CD1c-positive myeloid dendritic cell (primary cell): ENCODE measurements at regions not wholly inside any gene's neighbourhood (a gene's known extent, or its start where the extent isn't known, plus 50 kb on each side); places are given as distances from the start of the nearest gene placed in this dataset.

Source experiments
- DNase-seq: peaks from one replicate; pipeline ENCODE4 v3.0.0-alpha.2; 2016; ENCODE audit errors: extremely low spot score

DNA sequence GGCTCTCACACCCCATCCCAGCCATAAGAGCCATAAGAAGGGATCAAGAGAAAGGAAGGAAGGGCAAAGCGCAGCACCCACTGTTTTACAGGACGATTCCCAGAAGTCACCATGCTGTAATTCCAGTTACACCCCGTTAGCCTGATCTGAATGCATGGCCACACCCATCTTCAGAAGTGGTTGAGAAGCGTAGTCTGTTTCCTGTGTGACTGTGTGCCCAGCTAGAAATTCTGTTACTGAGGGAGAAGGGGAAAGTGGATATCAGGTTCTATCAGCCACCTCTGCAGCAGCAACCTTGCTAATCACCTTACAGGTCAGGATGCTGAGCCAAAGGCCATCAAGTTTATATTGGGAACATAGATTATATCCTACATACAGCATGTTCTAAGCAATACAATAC lies 260.0 kb downstream of the ABHD5 start:
- DNase-seq: no peak

DNA sequence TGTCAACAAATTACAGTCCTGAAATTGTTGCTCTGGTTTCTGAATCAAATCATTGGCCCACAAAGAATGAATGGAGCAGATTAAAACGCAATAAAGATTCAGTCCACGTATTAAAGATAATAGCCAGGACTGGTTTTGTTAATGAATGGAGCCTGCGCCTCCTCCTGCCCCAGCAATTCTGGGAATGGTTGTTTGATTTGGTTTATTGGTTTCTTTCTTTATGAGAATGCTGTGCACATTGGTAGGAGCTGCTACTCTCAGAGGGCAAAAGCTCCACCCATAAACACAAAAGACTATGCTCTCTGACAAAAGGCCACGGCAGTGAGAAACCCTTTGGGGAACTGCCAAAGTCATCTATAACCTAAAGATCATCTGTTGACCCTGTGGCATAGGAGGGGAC lies 261.1 kb downstream of the ABHD5 start:
- DNase-seq: no peak

DNA sequence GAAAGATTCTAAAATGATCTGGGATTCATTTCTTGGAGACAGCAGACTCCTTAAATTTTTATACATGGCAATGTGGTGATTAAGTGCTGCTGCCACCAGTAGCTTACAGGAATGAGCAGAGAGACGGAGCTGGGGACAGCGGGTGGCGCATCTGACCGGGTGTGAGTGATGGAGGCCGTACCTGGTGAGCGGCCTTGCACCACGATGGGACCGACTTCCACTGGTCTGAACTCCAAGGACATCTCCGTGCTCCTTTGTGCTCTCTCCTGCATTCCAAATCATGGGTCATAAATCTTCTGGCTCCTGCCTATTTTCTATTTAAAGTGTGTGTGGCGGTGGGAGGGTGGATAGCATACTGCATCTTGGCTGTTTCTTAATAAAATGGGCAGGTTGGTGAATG lies 262.6 kb downstream of the ABHD5 start:
- DNase-seq: no peak

DNA sequence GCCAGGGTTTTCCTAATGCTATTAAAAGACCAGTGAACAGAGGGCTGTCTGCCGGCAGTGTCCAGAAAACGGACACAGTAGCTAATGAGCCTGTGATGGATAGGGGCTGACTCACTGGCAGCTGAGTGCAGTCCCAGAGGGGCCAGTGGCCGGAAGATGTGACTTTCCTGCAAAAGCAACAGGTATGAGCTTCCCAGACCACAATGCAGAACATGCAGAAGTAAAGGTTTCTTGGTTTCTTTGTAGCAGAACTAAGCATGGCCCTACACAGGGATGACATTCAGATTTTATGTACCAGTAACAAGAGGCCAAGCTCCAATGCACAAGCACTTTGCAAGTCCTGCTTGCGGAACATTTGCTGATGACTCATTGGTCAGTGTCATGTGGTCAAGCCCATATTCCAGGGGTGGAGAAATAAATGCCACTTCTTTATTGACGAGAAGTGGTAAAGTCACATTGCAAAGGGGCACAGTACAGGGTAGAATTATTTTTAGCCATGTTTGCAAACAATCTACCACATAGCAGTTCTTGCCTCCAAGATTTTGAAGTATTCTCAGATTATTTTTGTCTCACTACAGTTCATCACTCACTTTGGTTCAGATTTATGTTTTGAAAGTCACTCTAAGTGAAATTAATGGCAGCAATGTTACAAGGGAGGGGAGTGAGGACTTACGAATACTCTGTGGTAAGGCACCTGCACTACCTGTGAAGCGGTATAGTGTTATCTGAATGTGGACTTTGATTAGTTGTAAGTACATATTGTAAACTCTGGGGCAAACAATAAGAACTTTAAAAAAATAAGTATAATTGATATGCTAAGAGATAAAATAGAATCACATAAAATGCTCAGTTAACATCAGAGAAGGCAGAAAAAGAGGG lies 263.3 kb downstream of the ABHD5 start:
- DNase-seq: peak; percentile 31

DNA sequence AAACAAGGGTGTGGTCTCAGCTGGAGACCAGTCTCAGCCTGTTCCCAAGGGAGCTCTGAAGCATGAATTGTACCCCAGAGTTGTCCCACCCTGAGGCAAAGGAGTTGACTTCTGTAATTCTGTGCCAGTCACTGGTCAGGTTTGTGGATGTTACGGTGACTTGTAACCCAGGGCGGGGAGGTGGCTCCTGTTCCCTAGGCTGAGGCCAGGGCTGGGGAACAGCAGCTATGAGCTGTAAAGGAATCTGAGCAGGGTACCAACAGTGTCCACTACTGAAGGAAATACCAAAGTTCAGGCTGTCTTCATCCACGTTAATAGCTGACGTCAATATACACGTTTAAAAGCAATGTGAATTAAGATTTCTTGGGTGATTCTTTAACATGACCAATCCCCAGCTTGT lies 266.2 kb downstream of the ABHD5 start:
- DNase-seq: no peak

DNA sequence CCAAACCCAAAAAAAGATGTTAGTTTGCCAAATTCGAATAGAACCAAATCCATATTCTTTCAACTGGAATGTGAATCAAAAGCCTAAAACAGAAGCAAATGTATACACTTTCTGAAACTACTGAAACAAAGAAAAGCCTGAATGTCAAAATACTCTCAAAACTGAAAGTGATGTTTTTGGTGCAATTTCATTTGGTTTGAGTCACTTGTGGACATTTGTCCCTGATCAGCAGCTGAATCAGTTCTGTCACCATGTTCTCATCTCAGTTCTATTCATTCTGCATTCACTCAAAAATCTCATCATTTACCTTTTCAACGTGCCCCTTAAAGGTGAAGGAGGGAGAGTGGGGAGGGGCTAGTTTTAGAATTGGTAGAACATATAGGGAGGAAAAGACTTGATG lies 266.8 kb downstream of the ABHD5 start:
- no peak for DNase-seq

DNA sequence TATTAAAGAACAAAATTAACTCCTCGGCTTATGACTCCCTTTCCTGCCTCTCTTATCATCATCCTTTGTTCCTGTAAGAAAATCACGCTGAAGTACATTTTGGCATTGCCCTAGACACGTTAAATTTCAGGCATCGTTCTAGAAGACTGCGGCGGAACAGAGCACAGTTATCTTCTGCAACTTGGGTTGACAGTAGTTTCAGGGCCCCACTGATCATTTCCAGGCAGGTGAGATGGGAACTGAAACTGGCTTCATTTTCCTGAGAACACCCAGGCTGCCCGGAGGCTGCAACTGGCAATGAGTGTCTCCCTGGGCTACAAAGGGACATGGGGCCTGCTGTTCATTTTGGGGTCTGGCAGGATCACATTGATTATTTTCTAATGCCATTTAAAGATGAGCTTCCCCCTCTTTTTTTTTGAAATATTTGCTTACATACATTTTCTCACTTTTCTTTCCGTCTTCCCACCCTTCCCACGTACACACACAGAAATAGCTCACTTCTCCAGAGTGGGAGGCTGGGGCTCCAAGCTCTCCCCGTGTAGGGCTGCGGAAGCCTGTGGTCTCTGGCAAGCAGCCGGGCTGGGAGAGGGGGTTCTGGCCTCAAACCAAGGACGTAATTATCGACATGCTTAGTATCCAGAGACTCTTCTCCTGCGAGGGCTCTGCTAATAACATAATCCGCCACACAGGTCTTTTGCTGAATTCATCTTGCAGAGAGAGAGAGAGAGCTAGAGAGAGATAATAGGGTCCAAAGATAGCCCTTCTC lies 267.4 kb downstream of the ABHD5 start:
- no peak for DNase-seq

DNA sequence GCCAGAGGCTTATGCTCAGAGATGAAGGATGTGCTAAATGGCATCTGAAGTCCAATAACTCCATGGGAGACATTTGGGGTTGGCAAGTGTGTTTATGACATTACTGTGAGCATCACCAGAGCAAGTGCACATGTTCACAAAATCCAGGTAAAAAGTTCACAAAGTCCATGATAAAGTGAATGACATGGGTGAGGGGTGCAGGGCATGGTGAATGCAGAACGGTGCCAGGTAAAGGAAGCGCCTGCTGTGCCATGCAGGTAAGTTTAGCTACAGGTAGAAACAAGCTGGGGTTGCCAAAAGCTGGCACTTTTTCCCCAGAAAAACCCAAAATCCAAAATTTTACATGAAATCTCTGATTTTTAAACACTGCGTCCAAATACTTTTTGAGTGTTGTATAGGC lies 268.2 kb downstream of the ABHD5 start:
- no peak for DNase-seq

DNA sequence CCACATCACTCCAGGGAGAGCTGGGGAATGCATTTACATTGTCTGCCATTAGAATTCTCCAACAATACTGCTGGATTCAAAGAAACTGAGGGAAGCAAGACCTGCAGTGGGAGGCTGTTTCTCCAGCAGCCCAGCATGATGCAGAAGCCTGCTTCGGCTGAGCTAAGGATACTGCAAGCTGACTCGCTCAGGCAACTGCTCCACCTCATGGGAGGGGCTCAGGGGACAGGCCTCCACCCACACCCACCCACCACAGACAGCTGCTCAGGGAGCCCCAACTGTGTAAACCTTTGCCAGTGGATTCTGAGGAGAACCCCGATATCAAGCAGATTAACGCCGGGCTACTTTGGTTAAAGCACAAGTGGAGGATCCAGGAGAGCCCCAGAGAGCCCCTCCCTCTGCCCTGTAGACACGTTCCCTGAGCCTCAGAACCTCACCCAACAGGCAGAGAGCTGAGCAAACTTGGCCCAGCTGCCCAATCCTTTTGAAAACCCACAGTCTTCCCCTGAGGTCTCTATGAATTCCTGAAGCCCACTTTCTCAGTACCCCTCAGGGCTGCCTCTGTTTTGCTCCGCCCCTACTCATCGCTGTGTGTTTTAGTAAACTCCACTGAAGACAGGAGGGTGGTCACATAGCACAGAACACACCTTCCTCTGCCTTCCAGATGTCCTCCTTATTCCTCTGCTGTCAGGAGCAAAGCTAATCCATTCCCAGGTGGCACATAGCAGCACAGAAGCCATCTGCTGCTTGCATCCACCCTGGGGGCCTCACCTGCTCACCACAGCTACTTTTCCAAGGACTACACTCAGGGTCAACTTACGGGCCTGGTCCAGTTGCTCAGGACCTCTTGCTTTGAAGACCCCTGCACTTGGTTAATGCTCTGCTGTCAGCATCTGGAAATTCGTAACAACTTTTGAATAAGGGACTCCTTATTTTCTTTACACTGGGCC lies 269.0 kb downstream of the ABHD5 start:
- no peak for DNase-seq

DNA sequence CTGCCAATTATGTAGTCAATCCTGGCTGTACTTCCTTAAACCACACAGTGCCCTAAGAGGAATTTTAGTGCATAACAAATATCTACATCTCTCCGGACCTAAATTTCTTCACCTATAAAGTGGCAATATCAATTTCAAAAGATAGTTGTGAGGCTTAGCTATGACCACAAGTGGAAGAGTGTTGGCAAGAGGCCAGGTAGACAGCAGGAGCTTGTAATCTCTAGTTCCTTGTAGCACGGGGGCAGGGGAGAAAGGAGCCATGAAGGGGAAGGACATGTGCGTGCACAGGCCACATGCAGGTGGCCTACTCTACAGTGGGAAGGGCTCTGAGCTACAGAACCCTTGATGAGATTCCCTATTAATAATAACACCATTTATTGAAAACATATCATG lies 269.7 kb downstream of the ABHD5 start:
- no peak for DNase-seq

DNA sequence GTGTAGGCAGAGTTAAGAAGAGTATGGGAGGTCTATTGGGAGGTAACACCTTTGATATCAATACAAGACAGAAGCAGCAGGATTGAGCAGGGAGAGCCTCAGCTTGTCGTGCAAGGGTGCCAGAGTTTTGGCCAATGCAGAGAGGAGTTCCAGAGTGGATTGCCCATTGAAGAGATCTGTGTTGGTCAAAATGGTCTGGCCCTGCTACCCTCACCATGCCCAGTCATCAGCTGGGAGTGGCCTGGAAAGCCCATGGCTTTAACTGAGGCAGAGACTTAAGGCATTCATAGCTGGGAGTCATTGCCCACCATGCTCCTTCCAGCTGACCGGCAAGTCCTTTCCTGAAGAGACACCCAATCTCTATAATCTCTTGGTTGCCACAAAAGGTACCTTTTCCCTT lies 271.3 kb downstream of the ABHD5 start:
- no peak for DNase-seq

DNA sequence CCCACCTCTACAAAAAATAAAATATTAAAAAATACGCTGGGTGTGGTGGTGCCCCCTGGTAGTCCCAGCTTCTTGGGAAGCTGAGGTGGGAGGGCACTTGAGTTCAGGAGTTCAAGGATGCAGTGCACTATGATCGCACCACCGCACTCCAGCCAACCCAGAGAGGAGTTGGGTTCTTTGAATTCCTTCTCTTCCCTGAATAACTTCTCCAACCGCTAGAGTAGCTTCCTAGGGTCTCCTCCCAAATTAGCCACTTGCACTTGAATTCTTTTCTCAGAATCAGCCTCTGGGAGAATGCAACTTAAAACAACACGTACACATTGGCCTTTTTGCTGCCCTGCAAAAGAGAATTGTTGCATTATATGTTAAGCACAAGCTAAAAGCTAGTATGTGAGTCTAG lies 272.5 kb downstream of the ABHD5 start:
- DNase-seq: no peak

DNA sequence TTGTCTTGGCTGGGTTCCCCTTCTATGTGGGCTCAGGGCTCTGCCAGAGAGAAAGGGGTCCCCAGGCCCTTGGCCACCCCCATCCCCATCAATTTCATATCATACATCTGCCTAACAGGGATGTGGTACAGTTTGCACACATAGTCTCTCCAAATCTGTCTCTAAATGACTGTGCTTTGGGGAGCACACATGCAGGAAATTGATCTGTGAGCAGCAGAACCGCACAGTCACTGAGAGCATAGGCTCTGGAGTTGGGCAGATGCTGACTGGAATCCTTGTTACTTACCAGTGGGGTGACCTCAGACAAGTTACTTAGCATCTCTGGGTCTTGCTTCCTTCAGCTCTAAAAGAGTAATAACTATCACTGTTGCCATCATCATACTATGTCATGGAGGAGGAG lies 273.9 kb downstream of the ABHD5 start:
- DNase-seq: no peak

DNA sequence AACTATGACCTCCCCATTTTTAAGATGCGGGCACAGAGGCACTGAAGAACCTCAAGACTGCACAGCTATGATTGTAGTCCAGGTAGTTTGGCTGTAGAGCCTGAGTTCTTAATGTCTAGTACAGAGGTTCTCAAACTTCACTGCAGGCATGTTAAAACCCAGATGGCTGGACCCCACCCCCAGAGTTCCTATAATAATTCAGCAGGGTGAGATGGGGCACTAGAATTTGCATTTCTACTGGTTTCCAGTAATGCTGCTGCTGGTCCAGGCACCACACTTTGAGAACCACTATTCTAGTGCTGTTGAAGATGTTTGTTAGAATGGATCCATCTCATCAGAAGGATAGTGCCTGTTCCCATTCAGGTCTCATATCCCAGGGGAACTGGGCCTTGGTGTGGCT lies 274.9 kb downstream of the ABHD5 start:
- DNase-seq: no peak

DNA sequence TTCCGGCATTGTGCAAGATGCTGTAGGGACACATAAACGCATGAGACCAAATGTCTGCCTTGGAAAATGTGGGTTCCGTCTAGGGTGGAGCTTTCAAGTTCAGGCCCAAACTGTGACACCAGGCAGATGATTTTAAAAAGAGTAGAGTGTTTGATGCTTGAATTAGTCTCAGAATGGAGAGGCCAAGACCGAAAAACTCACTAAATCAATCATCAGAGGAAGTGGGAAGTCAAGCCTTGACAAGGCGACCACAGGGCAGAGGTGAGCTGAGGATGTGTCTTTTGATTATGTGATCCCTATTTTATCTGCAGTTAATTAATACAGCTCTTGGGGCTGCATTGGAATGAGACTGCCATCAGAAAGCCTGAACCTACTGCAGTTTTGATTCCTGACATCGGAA lies 275.4 kb downstream of the ABHD5 start:
- no peak for DNase-seq

DNA sequence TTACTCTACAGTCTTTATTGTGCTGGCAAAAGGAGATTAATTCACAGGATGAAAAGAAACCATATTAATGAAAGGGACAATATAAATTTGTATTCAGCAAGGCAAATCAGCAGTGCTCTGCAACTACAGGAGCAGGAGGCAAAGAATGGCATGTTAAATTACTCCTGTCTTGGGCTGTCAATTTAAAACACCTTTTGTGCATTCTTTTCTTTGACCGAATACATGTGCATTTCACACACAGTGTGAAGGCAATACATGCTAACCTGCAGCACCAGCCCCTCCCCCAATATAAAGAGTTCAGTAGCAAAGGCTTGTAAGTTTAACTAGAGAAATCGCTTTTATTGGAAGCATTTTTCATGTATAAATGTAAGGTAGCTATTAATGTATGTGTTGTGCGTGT lies 275.2 kb upstream of the TOPAZ1 start:
- DNase-seq: no peak

DNA sequence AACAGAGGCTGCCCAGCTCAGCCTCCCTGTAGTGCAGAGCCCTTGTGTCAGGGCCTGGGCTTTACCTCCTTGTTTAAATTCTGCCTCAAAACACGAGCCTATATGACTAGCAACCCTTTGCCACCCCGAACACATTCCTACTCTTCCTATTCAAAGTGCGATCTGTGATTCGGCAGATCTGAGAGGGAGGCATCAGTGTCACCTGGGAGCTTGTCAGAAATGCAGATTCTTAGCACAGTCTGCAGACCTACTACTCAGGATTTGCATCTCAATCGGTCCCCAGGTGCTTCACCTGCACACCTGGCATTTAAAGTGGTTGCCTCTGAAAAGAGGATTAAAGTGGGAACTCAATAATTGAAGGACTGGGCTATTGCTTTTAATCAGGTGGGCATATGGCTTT lies 273.2 kb upstream of the TOPAZ1 start:
- no peak for DNase-seq

DNA sequence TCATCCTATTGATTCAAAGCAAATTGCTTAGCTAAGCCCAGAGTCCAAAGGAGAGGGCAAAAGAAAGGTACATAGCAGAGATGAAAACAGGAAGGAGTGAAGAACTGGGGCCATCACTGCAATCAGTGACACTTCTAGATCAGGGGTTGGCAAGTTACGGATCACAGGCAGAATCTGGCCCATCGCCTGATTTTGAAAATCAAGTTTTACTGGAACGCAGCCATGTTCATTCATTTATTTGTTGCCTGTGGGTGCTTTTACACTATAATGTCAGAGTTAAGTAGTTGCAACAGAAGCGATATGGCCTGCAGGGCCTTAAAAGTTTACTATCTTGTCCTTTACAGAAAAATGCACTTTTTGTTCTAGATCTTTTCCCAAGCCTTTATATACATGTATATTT lies 271.7 kb upstream of the TOPAZ1 start:
- no peak for DNase-seq

DNA sequence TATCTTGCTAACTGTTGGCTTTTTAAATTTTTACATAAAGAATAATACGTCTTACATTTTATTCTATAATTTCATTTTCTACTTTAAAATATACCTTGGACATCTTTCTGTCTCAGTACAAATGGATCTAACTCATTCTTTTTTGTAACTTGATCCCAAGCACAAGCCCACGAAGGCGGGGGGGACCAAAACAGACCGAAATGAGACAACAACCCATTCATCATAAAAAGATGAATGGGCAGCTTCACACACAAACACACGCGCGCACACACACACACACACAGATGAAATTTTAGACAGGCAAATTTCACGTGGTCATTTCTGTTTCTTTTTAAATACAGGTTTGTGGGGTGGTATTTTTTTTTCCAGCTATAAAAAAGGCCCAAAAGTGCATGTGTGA lies 271.3 kb upstream of the TOPAZ1 start:
- DNase-seq: no peak

DNA sequence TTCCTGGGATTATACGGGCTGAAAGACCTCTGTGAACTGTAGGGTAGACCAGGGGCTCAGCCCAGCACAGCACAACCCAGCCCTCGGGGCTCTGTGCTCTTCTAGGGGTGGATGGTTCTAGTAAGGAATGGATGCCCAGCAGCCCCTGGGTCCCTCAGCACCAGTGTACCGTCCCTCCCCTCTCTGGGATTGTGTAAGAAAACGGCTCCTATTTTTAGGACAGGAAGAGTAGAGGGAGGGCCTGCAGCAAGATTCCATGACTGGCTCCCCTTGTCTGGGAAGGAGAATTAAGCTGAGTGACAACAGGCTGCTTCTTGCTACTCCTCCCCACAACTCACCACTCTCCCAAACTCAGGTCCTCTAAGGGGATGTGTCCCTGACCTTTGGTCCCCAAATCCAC lies 270.8 kb upstream of the TOPAZ1 start:
- no peak for DNase-seq

DNA sequence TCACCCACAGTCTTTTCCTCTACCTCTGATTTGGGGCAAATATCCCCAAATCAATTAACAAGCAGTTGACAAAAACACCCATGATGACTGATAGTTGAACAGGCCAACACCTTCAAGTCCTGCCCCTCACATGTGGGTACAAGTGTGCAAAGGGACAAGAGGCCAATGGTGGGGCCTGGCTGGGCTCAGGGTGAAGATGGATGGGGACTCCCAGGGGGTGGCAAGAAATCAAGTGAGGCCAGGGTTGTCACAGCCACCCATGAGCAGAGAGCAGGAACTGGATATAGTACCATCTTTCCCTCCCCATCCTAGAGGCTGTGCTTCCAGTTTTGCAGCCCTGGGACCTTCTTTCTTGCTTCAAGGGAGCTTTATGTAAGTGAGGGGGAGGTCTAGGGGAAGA lies 270.2 kb upstream of the TOPAZ1 start:
- DNase-seq: no peak

DNA sequence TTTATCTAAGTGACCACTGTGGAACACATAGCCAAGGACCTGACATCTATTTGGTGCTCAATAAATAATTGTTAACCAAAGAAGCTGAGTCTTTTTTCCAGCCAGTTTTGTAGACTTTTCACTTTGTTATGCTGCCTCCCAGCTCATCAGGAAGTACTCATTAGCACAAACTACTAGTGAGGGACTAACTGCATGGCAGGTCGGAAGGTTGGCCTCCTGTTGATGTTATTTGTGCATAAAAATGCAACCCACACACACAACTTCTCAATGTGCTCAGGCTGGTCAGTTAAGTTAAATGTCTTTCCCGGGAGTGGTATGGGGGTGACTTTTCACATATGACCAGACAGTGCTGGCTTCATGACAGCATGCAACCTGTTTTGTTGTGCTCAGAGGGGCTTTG lies 263.0 kb upstream of the TOPAZ1 start:
- no peak for DNase-seq
